Liver (tissue), 8 donors: ENCODE measurements at regions not wholly inside any gene's neighbourhood (a gene's known extent, or its start where the extent isn't known, plus 50 kb on each side); places are given as distances from the start of the nearest gene placed in this dataset.

ENCODE experiments used
- DNase-seq: peaks from one replicate; pipeline ENCODE4 v3.0.0-alpha.2; 2017; ENCODE audit warnings: low spot score
- H3K27ac ChIP-seq, 2 donors: one replicate each; pipeline ENCODE4 v1.7.0; 2013; ENCODE audit warnings: inconsistent platforms in 2 of 2, low read length in 2 of 2, control low read depth in 1 of 2, low read depth in 1 of 2, mild to moderate bottlenecking in 1 of 2
- H3K27me3 ChIP-seq, 4 donors: one replicate each; pipeline versions ENCODE4 v1.6.1 to v1.7.0; 2013; ENCODE audit warnings: low read length in 3 of 4, inconsistent platforms in 1 of 4, mild to moderate bottlenecking in 1 of 4, moderate library complexity in 1 of 4; ENCODE audit not compliant: control insufficient read depth in 4 of 4, insufficient read depth in 4 of 4
- H3K36me3 ChIP-seq, 4 donors: one replicate each; pipeline versions ENCODE4 v1.6.1 to v1.7.0; 2013; ENCODE audit warnings: low read length in 3 of 4, mild to moderate bottlenecking in 3 of 4, low read depth in 1 of 4, moderate library complexity in 1 of 4; ENCODE audit not compliant: control insufficient read depth in 4 of 4, insufficient read depth in 3 of 4
- H3K4me1 ChIP-seq, 4 donors: one replicate each; pipeline versions ENCODE4 v1.6.1 to v1.7.0; 2013; ENCODE audit warnings: low read length in 3 of 4, mild to moderate bottlenecking in 3 of 4, moderate library complexity in 1 of 4; ENCODE audit not compliant: control insufficient read depth in 4 of 4, insufficient read depth in 4 of 4
- H3K4me3 ChIP-seq, 3 donors: one replicate each; pipeline versions ENCODE4 v1.6.1 to v1.7.0; 2013; ENCODE audit warnings: low read length in 3 of 3, control low read depth in 1 of 3, low read depth in 1 of 3, mild to moderate bottlenecking in 1 of 3
- H3K9ac ChIP-seq, 2 donors: one replicate each; pipeline ENCODE4 v1.7.0; 2013; ENCODE audit warnings: low read length in 2 of 2, mild to moderate bottlenecking in 2 of 2, moderate library complexity in 2 of 2, control low read depth in 1 of 2, low read depth in 1 of 2
- H3K9me3 ChIP-seq, 4 donors: one replicate each; pipeline versions ENCODE4 v1.6.1 to v1.7.0; 2013; ENCODE audit warnings: low read length in 3 of 4; ENCODE audit not compliant: control insufficient read depth in 4 of 4
- CTCF ChIP-seq: fragments of 150-350 bp; IDR thresholded peaks from 2 replicates; pipeline ENCODE4 v1.5.1; 2017; ENCODE audit warnings: improper control_type of control experiment, low read depth, low read length; ENCODE audit not compliant: missing input control
- EGR1 ChIP-seq, 2 donors: IDR thresholded peaks; 2 replicates each; pipeline ENCODE4 v1.6.1; 2016 to 2018; ENCODE audit warnings: antibody characterized with exemption in 2 of 2, low read depth in 2 of 2
- FOXA1 ChIP-seq: IDR thresholded peaks from 2 replicates; pipeline ENCODE4 v1.6.1; 2016; ENCODE audit warnings: antibody characterized with exemption
- FOXA2 ChIP-seq: IDR thresholded peaks from 2 replicates; pipeline ENCODE4 v1.6.1; 2016; ENCODE audit warnings: antibody characterized with exemption
- GABPA ChIP-seq, 2 donors: IDR thresholded peaks in 1 of 2; conservative IDR thresholded peaks in 1 of 2; 2 replicates each; pipeline ENCODE4 v1.6.1; 2016; ENCODE audit warnings: antibody characterized with exemption in 2 of 2, mild to moderate bottlenecking in 1 of 2, moderate library complexity in 1 of 2
- HNF4A ChIP-seq, 2 donors: conservative IDR thresholded peaks; 2 replicates each; pipeline ENCODE4 v1.6.1; 2016; ENCODE audit warnings: antibody characterized with exemption in 2 of 2, mild to moderate bottlenecking in 2 of 2
- HNF4G ChIP-seq: IDR thresholded peaks from 2 replicates; pipeline ENCODE4 v1.6.1; 2016; ENCODE audit warnings: antibody characterized with exemption
- JUND ChIP-seq, 2 donors: IDR thresholded peaks; 2 replicates each; pipeline ENCODE4 v1.6.1; 2016; ENCODE audit warnings: antibody characterized with exemption in 2 of 2
- MAX ChIP-seq: IDR thresholded peaks from 2 replicates; pipeline ENCODE4 v1.6.1; 2016; ENCODE audit warnings: antibody characterized with exemption
- NR2F2 ChIP-seq: IDR thresholded peaks from 2 replicates; pipeline ENCODE4 v1.6.1; 2016; ENCODE audit warnings: antibody characterized with exemption
- RAD21 ChIP-seq, 2 donors: IDR thresholded peaks; 2 replicates each; pipeline ENCODE4 v1.6.1; 2016; ENCODE audit warnings: antibody characterized with exemption in 2 of 2, mild to moderate bottlenecking in 2 of 2
- REST ChIP-seq: IDR thresholded peaks from 2 replicates; pipeline ENCODE4 v1.6.1; 2016; ENCODE audit warnings: antibody characterized with exemption, mild to moderate bottlenecking
- RXRA ChIP-seq, 2 donors: IDR thresholded peaks; 2 replicates each; pipeline ENCODE4 v1.6.1; 2017 to 2018; ENCODE audit warnings: antibody characterized with exemption in 2 of 2, mild to moderate bottlenecking in 1 of 2
- SP1 ChIP-seq: IDR thresholded peaks from 2 replicates; pipeline ENCODE4 v1.6.1; 2018; ENCODE audit warnings: antibody characterized with exemption, mild to moderate bottlenecking
- TAF1 ChIP-seq: conservative IDR thresholded peaks from 2 replicates; pipeline ENCODE4 v1.6.1; 2016; ENCODE audit warnings: antibody characterized with exemption, mild to moderate bottlenecking
- YY1 ChIP-seq: IDR thresholded peaks from 2 replicates; pipeline ENCODE4 v1.6.1; 2016; ENCODE audit warnings: antibody characterized with exemption, mild to moderate bottlenecking
- whole genome bisulfite sequencing: extraction: QIAGEN DNeasy Blood & Tissue Kit; methylation state at CpG from one replicate; pipeline ENCODE4 v1.1.7; 2013; 5-methylcytosine and 5-hydroxymethylcytosine counted together
- TF ChIP-seq, protein P1 (sequence below): IDR thresholded peaks from 2 replicates; pipeline ENCODE4 v1.6.1; 2016; ENCODE audit warnings: antibody characterized with exemption
- TF ChIP-seq, protein P2 (sequence below): IDR thresholded peaks from 2 replicates; pipeline ENCODE4 v1.6.1; 2016; ENCODE audit warnings: antibody characterized with exemption
- donor health status: healthy.
- donor health status: healthy.
- donor health status: healthy.
- donor health status: healthy.
- donor health status: healthy.

DNA sequence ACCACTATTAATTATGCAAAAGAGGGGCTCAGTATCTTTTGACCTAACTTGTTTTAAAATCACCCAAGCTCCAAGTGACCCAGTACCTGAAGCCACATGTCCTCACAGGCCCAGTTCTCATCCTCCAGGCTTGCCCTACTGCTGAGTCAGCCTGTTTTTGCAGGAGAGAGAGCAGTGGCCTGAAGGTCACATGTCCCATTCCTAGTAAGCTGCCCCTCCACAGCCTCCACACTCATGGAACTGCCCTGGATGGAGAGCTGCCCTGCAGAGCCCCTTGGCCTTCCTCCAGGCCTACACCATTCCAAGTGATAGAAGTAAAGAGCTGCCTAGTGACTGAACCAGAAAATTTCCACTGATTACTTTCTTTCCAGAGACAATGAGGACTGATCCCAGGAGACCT is 139.8 kb upstream of the ST6GALNAC5 start:
- no peak for TF ChIP-seq HNF4A (conservative IDR thresholded peaks at IDR 0.05)
- TF ChIP-seq SP1: no peak
- TF ChIP-seq, protein P1, sequence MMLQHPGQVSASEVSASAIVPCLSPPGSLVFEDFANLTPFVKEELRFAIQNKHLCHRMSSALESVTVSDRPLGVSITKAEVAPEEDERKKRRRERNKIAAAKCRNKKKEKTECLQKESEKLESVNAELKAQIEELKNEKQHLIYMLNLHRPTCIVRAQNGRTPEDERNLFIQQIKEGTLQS: no peak
- H3K36me3 ChIP-seq: no peaks in the 10 kb centered on the region
- H3K27me3 ChIP-seq: no peaks in the 10 kb centered on the region
- no peak overlapping the region for H3K4me3 ChIP-seq
- H3K4me1 ChIP-seq: no peaks in the 10 kb centered on the region
- H3K9ac ChIP-seq: no peak overlapping the region
- no peak overlapping the region for H3K27ac ChIP-seq
- no peaks in the 10 kb centered on the region for H3K9me3 ChIP-seq
- DNase-seq: no peak

DNA sequence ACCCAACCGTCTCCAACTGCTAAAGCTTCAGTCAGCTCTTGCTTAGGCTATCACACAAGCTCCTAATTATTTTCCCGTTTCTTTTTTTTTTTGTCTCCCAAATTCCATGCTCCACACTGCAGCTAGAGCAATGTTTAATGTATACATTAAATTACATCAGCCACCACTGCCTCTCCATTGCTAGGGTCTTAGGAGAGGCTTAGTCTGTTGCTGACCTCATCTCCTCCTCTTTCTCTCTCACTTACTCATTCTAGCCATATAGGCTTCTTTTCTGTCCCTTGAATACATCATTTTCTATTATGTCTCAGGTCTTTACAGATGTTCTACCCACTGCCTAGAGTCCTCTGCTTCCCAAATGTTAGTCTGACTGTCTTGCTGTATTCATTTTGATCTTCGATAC is 138.1 kb upstream of the ST6GALNAC5 start:
- Histone ChIP-seq H3K36me3 (no peaks in the 10 kb centered on the region), H3K27me3 (no peaks in the 10 kb centered on the region), H3K9ac (no peak overlapping the region), H3K9me3 (no peaks in the 10 kb centered on the region), H3K4me3 (no peak overlapping the region), H3K27ac (no peak overlapping the region), H3K4me1 (no peaks in the 10 kb centered on the region)
- WGBS: 93% methylated on average over 3 of the region's 3 CpGs
- TF ChIP-seq RXRA (IDR thresholded peaks at IDR 0.05) (no peak), MAX (no peak), FOXA2 (no peak), REST (no peak), JUND (IDR thresholded peaks at IDR 0.05) (no peak), GABPA (IDR thresholded peaks at IDR 0.05 in 1 of 2, conservative IDR thresholded peaks at IDR 0.05 in 1 of 2) (no peak), CTCF (no peak), EGR1 (IDR thresholded peaks at IDR 0.05; ENCODE audit: low read depth in 2 of 2) (no peak), FOXA1 (no peak), HNF4G (no peak), TAF1 (no peak), YY1 (no peak), NR2F2 (no peak), HNF4A (conservative IDR thresholded peaks at IDR 0.05) (no peak), RAD21 (IDR thresholded peaks at IDR 0.05) (no peak)
- TF ChIP-seq, protein P2, sequence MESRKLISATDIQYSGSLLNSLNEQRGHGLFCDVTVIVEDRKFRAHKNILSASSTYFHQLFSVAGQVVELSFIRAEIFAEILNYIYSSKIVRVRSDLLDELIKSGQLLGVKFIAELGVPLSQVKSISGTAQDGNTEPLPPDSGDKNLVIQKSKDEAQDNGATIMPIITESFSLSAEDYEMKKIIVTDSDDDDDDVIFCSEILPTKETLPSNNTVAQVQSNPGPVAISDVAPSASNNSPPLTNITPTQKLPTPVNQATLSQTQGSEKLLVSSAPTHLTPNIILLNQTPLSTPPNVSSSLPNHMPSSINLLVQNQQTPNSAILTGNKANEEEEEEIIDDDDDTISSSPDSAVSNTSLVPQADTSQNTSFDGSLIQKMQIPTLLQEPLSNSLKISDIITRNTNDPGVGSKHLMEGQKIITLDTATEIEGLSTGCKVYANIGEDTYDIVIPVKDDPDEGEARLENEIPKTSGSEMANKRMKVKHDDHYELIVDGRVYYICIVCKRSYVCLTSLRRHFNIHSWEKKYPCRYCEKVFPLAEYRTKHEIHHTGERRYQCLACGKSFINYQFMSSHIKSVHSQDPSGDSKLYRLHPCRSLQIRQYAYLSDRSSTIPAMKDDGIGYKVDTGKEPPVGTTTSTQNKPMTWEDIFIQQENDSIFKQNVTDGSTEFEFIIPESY: no peak
- TF ChIP-seq, protein P1: no peak
- no peak for DNase-seq
